ENCODE measurements at regions not wholly inside any gene's neighbourhood (a gene's known extent, or its start where the extent isn't known, plus 50 kb on each side); places are given as distances from the start of the nearest gene placed in this dataset.

GRCh38 chr18:29321561-29321960 lies 1144.6 kb upstream of the CDH2 start:
- Histone ChIP-seq H3K9ac (ENCODE audit: extremely low read depth, insufficient read length, low read length) (no peak overlapping the region), H4K20me1 (ENCODE audit: control insufficient read depth, insufficient read depth, insufficient read length) (no peaks in the 10 kb centered on the region), H3K4me1 (ENCODE audit: insufficient read depth, low read length) (no peaks in the 10 kb centered on the region), H3K79me2 (ENCODE audit: insufficient read depth, low read length) (no peaks in the 10 kb centered on the region), H3K23ac (ENCODE audit: insufficient read length, low read depth, low read length) (no peak overlapping the region), H3K4ac (ENCODE audit: low read depth, low read length) (no peak overlapping the region), H3K23me2 (ENCODE audit: insufficient read length, low read depth, low read length, poor library complexity, severe bottlenecking) (no peaks in the 10 kb centered on the region), H3K9me3 (ENCODE audit: control insufficient read depth, low read depth, low read length) (no peaks in the 10 kb centered on the region), H2AK5ac (ENCODE audit: insufficient read length, low read length) (no peak overlapping the region), H3K18ac (ENCODE audit: insufficient read length, low read depth, low read length) (no peak overlapping the region), H4K5ac (ENCODE audit: insufficient read length, low read depth, low read length) (no peak overlapping the region), H2AFZ (ENCODE audit: low read length) (no peak overlapping the region), H3T11ph (ENCODE audit: low read length) (no peak overlapping the region), H3K79me1 (ENCODE audit: insufficient read depth, low read depth, low read length, poor library complexity, severe bottlenecking) (no peaks in the 10 kb centered on the region), H2BK120ac (ENCODE audit: low read depth, low read length, poor library complexity, severe bottlenecking) (no peak overlapping the region), H3K27me3 (ENCODE audit: insufficient read depth, low read length) (no peaks in the 10 kb centered on the region), H2BK20ac (ENCODE audit: low read depth, low read length, poor library complexity, severe bottlenecking) (no peak overlapping the region), H2BK15ac (ENCODE audit: low read depth, low read length) (no peak overlapping the region), H3K14ac (ENCODE audit: insufficient read depth, low read length) (no peak overlapping the region), H2BK5ac (ENCODE audit: insufficient read length, low read length) (no peak overlapping the region), H3K4me2 (ENCODE audit: insufficient read depth, insufficient read length, low read length) (no peak overlapping the region), H2BK12ac (ENCODE audit: insufficient read length, low read depth, low read length) (no peak overlapping the region), H4K91ac (ENCODE audit: insufficient read length, low read depth, low read length) (no peak overlapping the region), H4K8ac (replicated peaks; ENCODE audit: insufficient read length, low read depth, low read length) (no peak overlapping the region), H3K56ac (ENCODE audit: insufficient read length, low read depth, low read length) (no peak overlapping the region), H3K27ac (ENCODE audit: insufficient read length, low read depth, low read length) (no peak overlapping the region)
- DNase-seq = no peak
- Mint-ChIP-seq H3K9me3 (peaks cover 0 to 3% of the 10 kb centered on the region in 2 experiments; a peak in 2 of 5 replicates), H3K4me3 (no peak overlapping the region), H3K27ac (no peak overlapping the region), H3K36me3 (ENCODE audit: insufficient read depth in 1 of 3, low read depth in 3 of 3) (peaks cover 2 to 8% (median 2%) of the 10 kb centered on the region in 3 experiments; a peak in 2 of 7 replicates), H3K27me3 (ENCODE audit: low read depth) (no peaks in the 10 kb centered on the region), H3K4me1 (peaks cover 5 to 8% of the 10 kb centered on the region in 2 experiments)
- TF ChIP-seq, protein P1, sequence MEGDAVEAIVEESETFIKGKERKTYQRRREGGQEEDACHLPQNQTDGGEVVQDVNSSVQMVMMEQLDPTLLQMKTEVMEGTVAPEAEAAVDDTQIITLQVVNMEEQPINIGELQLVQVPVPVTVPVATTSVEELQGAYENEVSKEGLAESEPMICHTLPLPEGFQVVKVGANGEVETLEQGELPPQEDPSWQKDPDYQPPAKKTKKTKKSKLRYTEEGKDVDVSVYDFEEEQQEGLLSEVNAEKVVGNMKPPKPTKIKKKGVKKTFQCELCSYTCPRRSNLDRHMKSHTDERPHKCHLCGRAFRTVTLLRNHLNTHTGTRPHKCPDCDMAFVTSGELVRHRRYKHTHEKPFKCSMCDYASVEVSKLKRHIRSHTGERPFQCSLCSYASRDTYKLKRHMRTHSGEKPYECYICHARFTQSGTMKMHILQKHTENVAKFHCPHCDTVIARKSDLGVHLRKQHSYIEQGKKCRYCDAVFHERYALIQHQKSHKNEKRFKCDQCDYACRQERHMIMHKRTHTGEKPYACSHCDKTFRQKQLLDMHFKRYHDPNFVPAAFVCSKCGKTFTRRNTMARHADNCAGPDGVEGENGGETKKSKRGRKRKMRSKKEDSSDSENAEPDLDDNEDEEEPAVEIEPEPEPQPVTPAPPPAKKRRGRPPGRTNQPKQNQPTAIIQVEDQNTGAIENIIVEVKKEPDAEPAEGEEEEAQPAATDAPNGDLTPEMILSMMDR (conservative IDR thresholded peaks at IDR 0.05) = no peak
- no CpG with 5 or more reads among the region's 1 CpG for WGBS (ENCODE audit: extremely low coverage, insufficient read length, low lambda C conversion rate)
